ENCODE measurements at regions not wholly inside any gene's neighbourhood (a gene's known extent, or its start where the extent isn't known, plus 50 kb on each side); places are given as distances from the start of the nearest gene placed in this dataset.

- DNase-seq (no peak), ATAC-seq (no peak)
- WGBS (ENCODE audit: insufficient coverage, low coverage, low lambda C conversion rate, missing lambda C conversion rate) = 58% methylated on average over 4 of the region's 4 CpGs
- intact Hi-C loops (cut with DNase I) = loop anchor here (5.0 to 10.0 kb wide), 3 partner anchors 45 to 103 kb away; no protein-coding TSS in a partner anchor
- TF ChIP-seq CTCF (IDR thresholded peaks at IDR 0.05) = no peak
- no peak for TF ChIP-seq POLR2A (IDR thresholded peaks at IDR 0.05)
- peaks cover 0 to 17% (median 0%) of the 10 kb centered on the region in 4 donors for H3K36me3 ChIP-seq
- no peak overlapping the region for H3K27ac ChIP-seq
- peaks cover 0 to 18% (median 7%) of the 10 kb centered on the region in 4 donors for H3K4me1 ChIP-seq
- H3K27me3 ChIP-seq = no peaks in the 10 kb centered on the region
- H3K9me3 ChIP-seq = no peaks in the 10 kb centered on the region
- no peak overlapping the region for H3K4me3 ChIP-seq
Observed at GRCh38 chr9:129501771-129502319, 119.1 kb downstream of the C9orf50 start.

- Histone ChIP-seq H3K4me1 (peaks cover 0 to 10% (median 4%) of the 10 kb centered on the region in 4 donors), H3K4me3 (no peak overlapping the region), H3K27ac (no peak overlapping the region), H3K36me3 (peaks cover 0 to 17% (median 0%) of the 10 kb centered on the region in 4 donors), H3K27me3 (no peaks in the 10 kb centered on the region), H3K9me3 (no peaks in the 10 kb centered on the region)
- no peak for ATAC-seq
- intact Hi-C loops (cut with DNase I) = loop anchor here (5.0 to 10.0 kb wide), 3 partner anchors 46 to 104 kb away; no protein-coding TSS in a partner anchor
- no peak for DNase-seq
- TF ChIP-seq POLR2A (IDR thresholded peaks at IDR 0.05) (no peak), CTCF (IDR thresholded peaks at IDR 0.05) (no peak)
- WGBS (ENCODE audit: insufficient coverage, low coverage, low lambda C conversion rate, missing lambda C conversion rate) = 90% methylated on average over 9 of the region's 12 CpGs
Observed at GRCh38 chr9:129500863-129501770, 119.8 kb downstream of the C9orf50 start.

- H3K9me3 ChIP-seq = no peaks in the 10 kb centered on the region
- TF ChIP-seq POLR2A (IDR thresholded peaks at IDR 0.05) = no peak
- no peak for TF ChIP-seq CTCF (IDR thresholded peaks at IDR 0.05)
- H3K36me3 ChIP-seq = peaks cover 0 to 17% (median 0%) of the 10 kb centered on the region in 4 donors
- intact Hi-C loops (cut with DNase I) = loop anchor here (5.0 to 10.0 kb wide), 3 partner anchors 47 to 104 kb away; no protein-coding TSS in a partner anchor
- no peak for ATAC-seq
- H3K27ac ChIP-seq = no peak overlapping the region
- H3K27me3 ChIP-seq = no peaks in the 10 kb centered on the region
- DNase-seq = no peak
- 77% methylated on average over 14 of the region's 18 CpGs for WGBS (ENCODE audit: insufficient coverage, low coverage, low lambda C conversion rate, missing lambda C conversion rate)
- H3K4me1 ChIP-seq = peaks cover 0 to 15% (median 4%) of the 10 kb centered on the region in 4 donors
- H3K4me3 ChIP-seq = no peak overlapping the region
Observed at GRCh38 chr9:129500161-129500862, 120.6 kb downstream of the C9orf50 start.

GRCh38 chr9:129498451-129499384 lies 122.2 kb downstream of the C9orf50 start:
- no peaks in the 10 kb centered on the region for H3K9me3 ChIP-seq
- H3K27me3 ChIP-seq = no peaks in the 10 kb centered on the region
- ATAC-seq = no peak
- peaks cover 0 to 6% (median 0%) of the 10 kb centered on the region in 4 donors for H3K36me3 ChIP-seq
- H3K27ac ChIP-seq = peak overlapping the region; percentile 97 to 100 (median 99)
- DNase-seq = no peak
- H3K4me3 ChIP-seq = no peak overlapping the region
- peaks cover 0 to 28% (median 10%) of the 10 kb centered on the region in 4 donors for H3K4me1 ChIP-seq
- intact Hi-C loops (cut with DNase I) = no loop called here
- TF ChIP-seq CTCF (IDR thresholded peaks at IDR 0.05) = no peak
- no peak for TF ChIP-seq POLR2A (IDR thresholded peaks at IDR 0.05)
- WGBS (ENCODE audit: insufficient coverage, low coverage, low lambda C conversion rate, missing lambda C conversion rate) = 76% methylated on average over 4 of the region's 7 CpGs
